MCF 10A (cell line): ENCODE measurements at regions not wholly inside any gene's neighbourhood (a gene's known extent, or its start where the extent isn't known, plus 50 kb on each side); places are given as distances from the start of the nearest gene placed in this dataset.
A peak's percentile ranks its signal among the peaks of the same experiment; 100 is the strongest.

Experiments used
- BruUV-seq: library from RNA; stranded (reverse); fragments of 400-500 nt; replicated peaks from 2 replicates; lab custom pipeline; 2021; lab: Mats Ljungman, UMichigan
- CTCF ChIA-PET: fragments of 300-600 bp; sonication (Branson Sonifier 250); formaldehyde crosslinking; extraction: SDS; loops from one replicate; lab custom pipeline; 2021; ENCODE audit warnings: antibody characterized with exemption, inconsistent platforms; lab: Yijun Ruan, JAX
- POLR2A ChIA-PET: fragments of 300-600, 350-650 bp; sonication (Branson Sonifier 250); formaldehyde crosslinking; extraction: SDS; loops from one replicate; lab custom pipeline; 2020; ENCODE audit warnings: antibody characterized with exemption, inconsistent platforms; lab: Yijun Ruan, JAX
- DNase-seq: peaks from one replicate; pipeline ENCODE4 v3.0.0-alpha.2; 2018; ENCODE audit not compliant: unreplicated experiment
- H3K27ac Mint-ChIP-seq: one replicate; pipeline ENCODE4 v1.8.0; 2022; ENCODE audit warnings: mild to moderate bottlenecking, low read depth, mixed read lengths; ENCODE audit not compliant: unreplicated experiment
- H3K27me3 Mint-ChIP-seq: one replicate; pipeline ENCODE4 v1.8.0; 2022; ENCODE audit warnings: mixed read lengths; ENCODE audit not compliant: insufficient read depth, unreplicated experiment
- H3K36me3 Mint-ChIP-seq: one replicate; pipeline ENCODE4 v1.8.0; 2022; ENCODE audit warnings: mild to moderate bottlenecking, moderate library complexity, mixed read lengths; ENCODE audit not compliant: insufficient read depth, unreplicated experiment
- H3K4me1 Mint-ChIP-seq: one replicate; pipeline ENCODE4 v1.8.0; 2022; ENCODE audit warnings: mixed read lengths; ENCODE audit not compliant: insufficient read depth, unreplicated experiment
- H3K4me3 Mint-ChIP-seq: one replicate; pipeline ENCODE4 v1.8.0; 2022; ENCODE audit warnings: mild to moderate bottlenecking, moderate library complexity, mixed read lengths; ENCODE audit not compliant: unreplicated experiment
- H3K9me3 Mint-ChIP-seq: one replicate; pipeline ENCODE4 v1.8.0; 2022; ENCODE audit warnings: mixed read lengths; ENCODE audit not compliant: unreplicated experiment
- CTCF ChIP-seq: fragments of 200-600 bp; IDR thresholded peaks from one replicate; pipeline ENCODE4 v1.8.0; 2022; ENCODE audit warnings: antibody characterized with exemption, mild to moderate bottlenecking; ENCODE audit not compliant: unreplicated experiment
- intact Hi-C: fragments of 100-400 bp; cut with micrococcal nuclease; formaldehyde crosslinking; loops from 2 replicates; pipeline ENCODE4 v1.14.1; 2022

GRCh38 chr17:65355246-65355645 is 206.2 kb downstream of the AXIN2 start:
- no TSS peak for BruUV-seq
- Mint-ChIP-seq H3K36me3 (no peaks in the 10 kb centered on the region), H3K4me3 (no peak overlapping the region), H3K9me3 (peaks cover 5% of the 10 kb centered on the region), H3K27ac (no peak overlapping the region), H3K4me1 (peaks cover 14% of the 10 kb centered on the region), H3K27me3 (no peaks in the 10 kb centered on the region)
- CTCF ChIA-PET, result interaction anchor here (0.5 kb wide), 1 partner anchor 15 kb away, joined by 3 read pairs; no protein-coding TSS in a partner anchor
- TF ChIP-seq CTCF, result no peak
- DNase-seq, result no peak
- intact Hi-C loops, result no loop called here
- POLR2A ChIA-PET, result no interaction called here

- no peak overlapping the region for H3K27ac Mint-ChIP-seq
- POLR2A ChIA-PET, result no interaction called here
- peaks cover 19% of the 10 kb centered on the region for H3K9me3 Mint-ChIP-seq
- no peak overlapping the region for H3K4me3 Mint-ChIP-seq
- TF ChIP-seq CTCF, result no peak
- intact Hi-C loops, result no loop called here
- DNase-seq, result no peak
- BruUV-seq, result no TSS peak
- H3K36me3 Mint-ChIP-seq, result no peaks in the 10 kb centered on the region
- CTCF ChIA-PET, result no interaction called here
- no peaks in the 10 kb centered on the region for H3K4me1 Mint-ChIP-seq
- H3K27me3 Mint-ChIP-seq, result no peaks in the 10 kb centered on the region
Observed at GRCh38 chr17:65349916-65350315, 211.5 kb downstream of the AXIN2 start.

- CTCF ChIA-PET, result interaction anchor here (0.6 to 0.7 kb wide), 2 partner anchors 41 to 51 kb away, joined by 4 to 6 read pairs; no protein-coding TSS in a partner anchor
- intact Hi-C loops, result no loop called here
- Mint-ChIP-seq H3K4me3 (no peak overlapping the region), H3K9me3 (peaks cover 19% of the 10 kb centered on the region), H3K36me3 (no peaks in the 10 kb centered on the region), H3K27me3 (no peaks in the 10 kb centered on the region), H3K27ac (no peak overlapping the region), H3K4me1 (no peaks in the 10 kb centered on the region)
- BruUV-seq, result no TSS peak
- POLR2A ChIA-PET, result no interaction called here
- TF ChIP-seq CTCF, result no peak
- DNase-seq, result no peak
Observed at GRCh38 chr17:65346166-65346565, 209.0 kb downstream of the RGS9 start.

GRCh38 chr17:65345261-65346005 is 208.3 kb downstream of the RGS9 start:
- CTCF ChIA-PET, result interaction anchor here (0.6 to 0.7 kb wide), 2 partner anchors 40 to 50 kb away, joined by 4 to 6 read pairs; no protein-coding TSS in a partner anchor
- BruUV-seq, result no TSS peak
- H3K27ac Mint-ChIP-seq, result no peak overlapping the region

More at GRCh38 chr17:65345261-65346005, 208.3 kb downstream of the RGS9 start:
- H3K4me1 Mint-ChIP-seq, result no peaks in the 10 kb centered on the region
- TF ChIP-seq CTCF, result no peak
- no peaks in the 10 kb centered on the region for H3K27me3 Mint-ChIP-seq
- POLR2A ChIA-PET, result no interaction called here
- DNase-seq, result peak; percentile 4
- H3K9me3 Mint-ChIP-seq, result peaks cover 16% of the 10 kb centered on the region
- no peaks in the 10 kb centered on the region for H3K36me3 Mint-ChIP-seq
- intact Hi-C loops, result no loop called here
- H3K4me3 Mint-ChIP-seq, result no peak overlapping the region
